H9 (cell line): ENCODE measurements at regions not wholly inside any gene's neighbourhood (a gene's known extent, or its start where the extent isn't known, plus 50 kb on each side); places are given as distances from the start of the nearest gene placed in this dataset.

Experiments
- DNase-seq: peaks from one replicate; pipeline ENCODE4 v3.0.0-alpha.2; 2017
- H2AFZ ChIP-seq: one replicate; pipeline ENCODE4 v1.6.1; 2013; ENCODE audit warnings: mild to moderate bottlenecking, low read length, control low read depth, moderate library complexity
- H2AK5ac ChIP-seq: 2 replicates; pipeline ENCODE4 v1.6.1; 2013; ENCODE audit warnings: low read length, control low read depth, mixed read lengths; ENCODE audit not compliant: insufficient read length
- H2BK120ac ChIP-seq: one replicate; pipeline ENCODE4 v1.6.1; 2013; ENCODE audit warnings: low read depth, mild to moderate bottlenecking, low read length, control low read depth, inconsistent platforms; ENCODE audit not compliant: poor library complexity, severe bottlenecking
- H2BK12ac ChIP-seq: 2 replicates; pipeline ENCODE4 v1.6.1; 2013; ENCODE audit warnings: low read length, control low read depth, mixed read lengths, low read depth; ENCODE audit not compliant: insufficient read length
- H2BK15ac ChIP-seq: 2 replicates; pipeline ENCODE4 v1.6.1; 2013; ENCODE audit warnings: low read depth, low read length, control low read depth
- H2BK20ac ChIP-seq: one replicate; pipeline ENCODE4 v1.6.1; 2013; ENCODE audit warnings: low read depth, mild to moderate bottlenecking, low read length, control low read depth, inconsistent platforms; ENCODE audit not compliant: poor library complexity, severe bottlenecking
- H2BK5ac ChIP-seq: 2 replicates; pipeline ENCODE4 v1.6.1; 2013; ENCODE audit warnings: low read length, control low read depth, mixed read lengths; ENCODE audit not compliant: insufficient read length
- H3K14ac ChIP-seq: 2 replicates; pipeline ENCODE4 v1.6.1; 2013; ENCODE audit warnings: low read length, control low read depth; ENCODE audit not compliant: insufficient read depth
- H3K18ac ChIP-seq: 2 replicates; pipeline ENCODE4 v1.6.1; 2013; ENCODE audit warnings: low read depth, mild to moderate bottlenecking, mixed read lengths, low read length, control low read depth; ENCODE audit not compliant: insufficient read length
- H3K23ac ChIP-seq: 2 replicates; pipeline ENCODE4 v1.6.1; 2013; ENCODE audit warnings: low read length, control low read depth, mixed read lengths, low read depth; ENCODE audit not compliant: insufficient read length
- H3K23me2 ChIP-seq: 2 replicates; pipeline ENCODE4 v1.6.1; 2013; ENCODE audit warnings: low read depth, mild to moderate bottlenecking, mixed read lengths, low read length, control low read depth; ENCODE audit not compliant: insufficient read length, poor library complexity, severe bottlenecking
- H3K27ac ChIP-seq: 2 replicates; pipeline ENCODE4 v1.5.1; 2013; ENCODE audit warnings: low read length, control low read depth, mixed read lengths, low read depth; ENCODE audit not compliant: insufficient read length
- H3K27me3 ChIP-seq: 2 replicates; pipeline ENCODE4 v1.6.1; 2013; ENCODE audit warnings: low read length, control low read depth, inconsistent platforms; ENCODE audit not compliant: insufficient read depth
- H3K4ac ChIP-seq: 2 replicates; pipeline ENCODE4 v1.6.1; 2013; ENCODE audit warnings: low read depth, mild to moderate bottlenecking, control low read depth, inconsistent platforms, low read length, moderate library complexity
- H3K4me1 ChIP-seq: 2 replicates; pipeline ENCODE4 v1.6.1; 2013; ENCODE audit warnings: low read length, control low read depth, inconsistent platforms; ENCODE audit not compliant: insufficient read depth
- H3K4me2 ChIP-seq: 2 replicates; pipeline ENCODE4 v1.6.1; 2013; ENCODE audit warnings: low read length, control low read depth, mixed read lengths; ENCODE audit not compliant: insufficient read length, insufficient read depth
- H3K56ac ChIP-seq: 2 replicates; pipeline ENCODE4 v1.6.1; 2013; ENCODE audit warnings: low read depth, mild to moderate bottlenecking, mixed read lengths, low read length, control low read depth; ENCODE audit not compliant: insufficient read length
- H3K79me1 ChIP-seq: 2 replicates; pipeline ENCODE4 v1.6.1; 2013; ENCODE audit warnings: low read depth, mild to moderate bottlenecking, moderate library complexity, low read length, control low read depth, inconsistent platforms; ENCODE audit not compliant: insufficient read depth, poor library complexity, severe bottlenecking
- H3K79me2 ChIP-seq: 2 replicates; pipeline ENCODE4 v1.6.1; 2013; ENCODE audit warnings: low read length, control low read depth, inconsistent platforms; ENCODE audit not compliant: insufficient read depth
- H3K9ac ChIP-seq: 2 replicates; pipeline ENCODE4 v1.6.1; 2013; ENCODE audit warnings: low read length, control low read depth, mixed read lengths; ENCODE audit not compliant: insufficient read length; ENCODE audit errors: extremely low read depth
- H3K9me3 ChIP-seq: one replicate; pipeline ENCODE4 v1.6.1; 2013; ENCODE audit warnings: low read depth, low read length, inconsistent platforms; ENCODE audit not compliant: control insufficient read depth
- H3T11ph ChIP-seq: one replicate; pipeline ENCODE4 v1.6.1; 2013; ENCODE audit warnings: mild to moderate bottlenecking, low read length, control low read depth, inconsistent platforms
- H4K20me1 ChIP-seq: one replicate; pipeline ENCODE4 v1.6.1; 2013; ENCODE audit not compliant: control insufficient read depth, insufficient read length, insufficient read depth
- H4K5ac ChIP-seq: 2 replicates; pipeline ENCODE4 v1.6.1; 2013; ENCODE audit warnings: low read depth, mild to moderate bottlenecking, mixed read lengths, low read length, control low read depth; ENCODE audit not compliant: insufficient read length
- H4K8ac ChIP-seq: replicated peaks from 2 replicates; pipeline ENCODE4 v1.6.1; 2013; ENCODE audit warnings: low read length, control low read depth, mixed read lengths, low read depth; ENCODE audit not compliant: insufficient read length
- H4K91ac ChIP-seq: 2 replicates; pipeline ENCODE4 v1.6.1; 2013; ENCODE audit warnings: low read depth, mild to moderate bottlenecking, moderate library complexity, mixed read lengths, low read length, control low read depth; ENCODE audit not compliant: insufficient read length
- H3K27ac Mint-ChIP-seq, 3 experiments: 2 replicates in 2 of 3; 3 replicates in 1 of 3; pipeline ENCODE4 v1.8.0; 2020 to 2021; ENCODE audit warnings: mixed read lengths in 3 of 3, mild to moderate bottlenecking in 1 of 3, moderate library complexity in 1 of 3
- H3K27me3 Mint-ChIP-seq: 2 replicates; pipeline ENCODE4 v1.8.0; 2021; ENCODE audit warnings: low read depth, mild to moderate bottlenecking, moderate library complexity, mixed read lengths
- H3K36me3 Mint-ChIP-seq, 3 experiments: 2 replicates in 2 of 3; 3 replicates in 1 of 3; pipeline ENCODE4 v1.8.0; 2020 to 2021; ENCODE audit warnings: low read depth in 3 of 3, mixed read lengths in 3 of 3; ENCODE audit not compliant: insufficient read depth in 1 of 3
- H3K4me1 Mint-ChIP-seq, 2 experiments: 2 replicates each; pipeline ENCODE4 v1.8.0; 2020; ENCODE audit warnings: mixed read lengths in 2 of 2
- H3K4me3 Mint-ChIP-seq, 2 experiments: 2 replicates in 1 of 2; 3 replicates in 1 of 2; pipeline ENCODE4 v1.8.0; 2020 to 2021; ENCODE audit warnings: mild to moderate bottlenecking in 2 of 2, mixed read lengths in 2 of 2, moderate library complexity in 1 of 2
- H3K9me3 Mint-ChIP-seq, 2 experiments: 2 replicates in 1 of 2; 3 replicates in 1 of 2; pipeline ENCODE4 v1.8.0; 2020; ENCODE audit warnings: mild to moderate bottlenecking in 2 of 2, mixed read lengths in 2 of 2, moderate library complexity in 1 of 2
- CTCF ChIP-seq: fragments of 200-600 bp; sonication (generic); conservative IDR thresholded peaks from 3 replicates; pipeline ENCODE4 v1.8.0; 2021; ENCODE audit warnings: antibody characterized with exemption, mild to moderate bottlenecking
- WGBS: extraction: QIAGEN DNeasy Blood & Tissue Kit; methylation state at CpG from one replicate; pipeline ENCODE4 v1.1.7; 2013; ENCODE audit warnings: missing lambda C conversion rate, low lambda C conversion rate, mixed read lengths; ENCODE audit not compliant: insufficient read length; ENCODE audit errors: extremely low coverage; 5-methylcytosine and 5-hydroxymethylcytosine counted together

GRCh38 chr5:1642221-1642620, 118.5 kb upstream of the LPCAT1 start:
- H3K18ac ChIP-seq: no peak overlapping the region
- H3K4me2 ChIP-seq: no peak overlapping the region
- Mint-ChIP-seq H3K36me3 (no peaks in the 10 kb centered on the region), H3K4me1 (peaks cover 32 to 38% of the 10 kb centered on the region in 2 experiments), H3K9me3 (no peaks in the 10 kb centered on the region), H3K27ac (no peak overlapping the region), H3K27me3 (peaks cover 49% of the 10 kb centered on the region), H3K4me3 (no peak overlapping the region)
- TF ChIP-seq CTCF: no peak
- no peak overlapping the region for H3K27ac ChIP-seq
- H2BK15ac ChIP-seq: no peak overlapping the region
- H2BK5ac ChIP-seq: no peak overlapping the region
- no peak overlapping the region for H3K4ac ChIP-seq
- no peaks in the 10 kb centered on the region for H3K79me1 ChIP-seq
- no peaks in the 10 kb centered on the region for H3K9me3 ChIP-seq
- no peak overlapping the region for H4K8ac ChIP-seq
- no peak overlapping the region for H4K91ac ChIP-seq
- peaks cover 2% of the 10 kb centered on the region for H3K23me2 ChIP-seq
- H3K4me1 ChIP-seq: peaks cover 2% of the 10 kb centered on the region; the same call in 1 of the 2 replicates
- H3K23ac ChIP-seq: no peak overlapping the region
- H3T11ph ChIP-seq: no peak overlapping the region
- H3K9ac ChIP-seq: no peak overlapping the region
- no peaks in the 10 kb centered on the region for H3K79me2 ChIP-seq
- no peak overlapping the region for H3K56ac ChIP-seq
- H2AFZ ChIP-seq: no peak overlapping the region
- no peak overlapping the region for H2BK120ac ChIP-seq
- H3K14ac ChIP-seq: no peak overlapping the region
- peaks cover 10% of the 10 kb centered on the region; the same call in 1 of the 2 replicates for H3K27me3 ChIP-seq
- H2AK5ac ChIP-seq: no peak overlapping the region
- H4K5ac ChIP-seq: no peak overlapping the region
- H2BK20ac ChIP-seq: no peak overlapping the region
- no peak for DNase-seq
- no peaks in the 10 kb centered on the region for H4K20me1 ChIP-seq
- no peak overlapping the region for H2BK12ac ChIP-seq
- WGBS: no CpG with 5 or more reads among the region's 8 CpGs
